Mesothelial cell of epicardium (in vitro differentiated cells): ENCODE measurements at regions not wholly inside any gene's neighbourhood (a gene's known extent, or its start where the extent isn't known, plus 50 kb on each side); places are given as distances from the start of the nearest gene placed in this dataset.
A peak's percentile ranks its signal among the peaks of the same experiment; 100 is the strongest.

Source experiments
- DNase-seq, 2 experiments: peaks; one replicate each; pipeline ENCODE4 v3.0.0; 2021; ENCODE audit warnings: low spot score in 2 of 2; ENCODE audit not compliant: unreplicated experiment in 2 of 2
- H3K27ac Mint-ChIP-seq: 2 replicates; pipeline ENCODE4 v1.8.0; 2021; ENCODE audit warnings: mixed read lengths
- H3K27me3 Mint-ChIP-seq: 2 replicates; pipeline ENCODE4 v1.8.0; 2021; ENCODE audit warnings: low read depth, mixed read lengths
- H3K36me3 Mint-ChIP-seq: 2 replicates; pipeline ENCODE4 v1.8.0; 2021; ENCODE audit warnings: mixed read lengths
- H3K4me1 Mint-ChIP-seq: 2 replicates; pipeline ENCODE4 v1.8.0; 2021; ENCODE audit warnings: mixed read lengths
- H3K4me3 Mint-ChIP-seq: 2 replicates; pipeline ENCODE4 v1.8.0; 2021; ENCODE audit warnings: mild to moderate bottlenecking, moderate library complexity, mixed read lengths
- H3K9me3 Mint-ChIP-seq: 2 replicates; pipeline ENCODE4 v1.8.0; 2021; ENCODE audit warnings: mixed read lengths
- TF ChIP-seq, protein P1 (sequence below): fragments of 200-600 bp; sonication (generic); IDR thresholded peaks from one replicate; pipeline ENCODE4 v1.5.0; 2021; ENCODE audit warnings: antibody characterized with exemption; ENCODE audit not compliant: unreplicated experiment

DNA sequence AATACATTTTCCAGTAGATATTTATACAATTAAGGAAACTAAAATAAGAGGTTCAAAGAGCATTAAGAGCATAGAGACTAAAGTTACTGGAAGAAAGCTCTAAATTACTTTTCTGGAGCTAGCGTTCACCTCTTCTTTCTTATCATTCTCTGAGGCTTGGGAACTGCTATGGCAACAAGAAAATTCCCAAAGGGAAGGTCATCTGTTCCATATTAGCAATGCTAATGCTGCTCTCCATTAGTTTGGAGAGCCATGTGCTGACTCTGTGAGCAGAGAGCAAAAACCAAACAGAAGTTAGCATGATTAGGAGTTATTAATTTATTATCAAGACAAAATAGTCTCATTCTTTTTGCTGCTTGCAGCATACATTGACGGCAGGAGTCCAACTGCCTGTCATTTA lies 143.1 kb upstream of the SLC16A7 start:
- Mint-ChIP-seq H3K9me3 (peaks cover 6% of the 10 kb centered on the region), H3K36me3 (no peaks in the 10 kb centered on the region), H3K27ac (peak overlapping the region; percentile 20), H3K4me3 (no peak overlapping the region), H3K4me1 (peaks cover 11% of the 10 kb centered on the region), H3K27me3 (no peaks in the 10 kb centered on the region)
- no peak for DNase-seq
- TF ChIP-seq, protein P1, sequence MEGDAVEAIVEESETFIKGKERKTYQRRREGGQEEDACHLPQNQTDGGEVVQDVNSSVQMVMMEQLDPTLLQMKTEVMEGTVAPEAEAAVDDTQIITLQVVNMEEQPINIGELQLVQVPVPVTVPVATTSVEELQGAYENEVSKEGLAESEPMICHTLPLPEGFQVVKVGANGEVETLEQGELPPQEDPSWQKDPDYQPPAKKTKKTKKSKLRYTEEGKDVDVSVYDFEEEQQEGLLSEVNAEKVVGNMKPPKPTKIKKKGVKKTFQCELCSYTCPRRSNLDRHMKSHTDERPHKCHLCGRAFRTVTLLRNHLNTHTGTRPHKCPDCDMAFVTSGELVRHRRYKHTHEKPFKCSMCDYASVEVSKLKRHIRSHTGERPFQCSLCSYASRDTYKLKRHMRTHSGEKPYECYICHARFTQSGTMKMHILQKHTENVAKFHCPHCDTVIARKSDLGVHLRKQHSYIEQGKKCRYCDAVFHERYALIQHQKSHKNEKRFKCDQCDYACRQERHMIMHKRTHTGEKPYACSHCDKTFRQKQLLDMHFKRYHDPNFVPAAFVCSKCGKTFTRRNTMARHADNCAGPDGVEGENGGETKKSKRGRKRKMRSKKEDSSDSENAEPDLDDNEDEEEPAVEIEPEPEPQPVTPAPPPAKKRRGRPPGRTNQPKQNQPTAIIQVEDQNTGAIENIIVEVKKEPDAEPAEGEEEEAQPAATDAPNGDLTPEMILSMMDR: no peak

DNA sequence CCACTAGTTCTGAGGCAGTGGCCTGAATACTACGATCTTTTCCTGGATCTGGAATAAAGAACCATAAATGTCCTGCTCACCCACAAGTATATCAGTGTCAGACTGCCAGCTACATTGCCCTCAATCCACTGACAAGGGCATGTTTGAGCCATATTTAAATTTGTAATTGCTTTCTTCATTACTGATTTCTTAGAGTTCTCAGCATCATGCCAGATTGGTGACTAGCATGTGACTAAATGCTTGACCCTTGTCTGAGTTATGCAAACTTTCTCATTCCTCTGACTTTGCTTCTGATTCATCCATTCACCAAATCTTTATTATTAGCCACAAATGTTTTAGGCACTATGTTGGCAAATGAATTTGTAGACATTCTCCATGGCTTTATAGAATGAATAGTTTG lies 143.6 kb upstream of the SLC16A7 start:
- peaks cover 11% of the 10 kb centered on the region for H3K4me1 Mint-ChIP-seq
- TF ChIP-seq, protein P1: no peak
- H3K4me3 Mint-ChIP-seq: no peak overlapping the region
- H3K36me3 Mint-ChIP-seq: no peaks in the 10 kb centered on the region
- peak overlapping the region; percentile 20 for H3K27ac Mint-ChIP-seq
- H3K27me3 Mint-ChIP-seq: no peaks in the 10 kb centered on the region
- peaks cover 6% of the 10 kb centered on the region for H3K9me3 Mint-ChIP-seq
- DNase-seq: no peak

DNA sequence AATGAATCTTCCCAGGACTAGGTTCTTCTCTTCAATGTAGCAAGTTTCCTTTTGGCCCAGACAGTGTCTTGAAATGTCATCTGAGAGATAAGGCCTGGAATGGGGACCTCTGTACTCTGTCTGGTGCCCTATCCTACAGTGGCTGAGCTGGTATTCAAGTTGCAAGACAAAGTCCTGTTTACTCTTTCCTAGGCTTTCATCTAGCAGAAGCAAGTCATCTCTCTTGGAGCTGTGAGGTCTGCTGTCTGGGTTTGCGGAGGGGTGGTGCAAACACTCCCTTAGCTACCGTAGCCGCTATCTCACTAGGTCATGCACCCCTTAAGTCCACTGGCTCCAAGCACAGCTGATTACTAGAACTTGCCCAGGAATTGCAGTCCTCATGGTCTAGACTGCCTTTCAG lies 149.7 kb upstream of the SLC16A7 start:
- no peaks in the 10 kb centered on the region for H3K36me3 Mint-ChIP-seq
- no peak overlapping the region for H3K27ac Mint-ChIP-seq
- no peaks in the 10 kb centered on the region for H3K27me3 Mint-ChIP-seq
- H3K9me3 Mint-ChIP-seq: peaks cover 21% of the 10 kb centered on the region
- no peak for DNase-seq
- H3K4me1 Mint-ChIP-seq: peaks cover 2% of the 10 kb centered on the region
- TF ChIP-seq, protein P1: no peak
- H3K4me3 Mint-ChIP-seq: no peak overlapping the region

- Mint-ChIP-seq H3K9me3 (peaks cover 29% of the 10 kb centered on the region), H3K27me3 (no peaks in the 10 kb centered on the region), H3K27ac (no peak overlapping the region), H3K36me3 (peaks cover 5% of the 10 kb centered on the region), H3K4me1 (peaks cover 2% of the 10 kb centered on the region), H3K4me3 (no peak overlapping the region)
- no peak for DNase-seq
- TF ChIP-seq, protein P1: no peak
Observed at GRCh38 chr12:59444932-59445331, 150.9 kb upstream of the SLC16A7 start.

GRCh38 chr12:59432057-59432456 lies 163.8 kb upstream of the SLC16A7 start:
- no peaks in the 10 kb centered on the region for H3K27me3 Mint-ChIP-seq
- TF ChIP-seq, protein P1: no peak
- no peaks in the 10 kb centered on the region for H3K36me3 Mint-ChIP-seq

DNA sequence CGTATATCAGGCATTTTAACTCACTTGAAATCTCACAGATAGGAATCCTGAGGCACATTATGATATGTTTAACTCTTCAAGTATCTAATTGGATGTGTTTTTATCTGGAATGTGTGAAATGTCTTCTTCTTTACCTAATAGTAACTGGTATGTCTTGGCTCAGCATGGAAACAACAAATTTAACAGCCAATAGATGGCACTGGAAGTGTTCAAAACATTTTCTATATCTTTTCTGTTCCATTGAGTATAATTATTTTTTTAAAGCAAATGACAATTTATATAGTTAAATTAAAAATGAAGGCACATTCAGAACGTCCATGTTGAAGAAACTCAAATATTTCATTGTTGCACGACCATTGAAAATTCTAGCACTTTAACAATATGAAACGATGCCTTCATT lies 164.6 kb upstream of the SLC16A7 start:
- H3K4me3 Mint-ChIP-seq: no peak overlapping the region
- no peaks in the 10 kb centered on the region for H3K36me3 Mint-ChIP-seq
- H3K4me1 Mint-ChIP-seq: no peaks in the 10 kb centered on the region
- TF ChIP-seq, protein P1: no peak
- no peak overlapping the region for H3K27ac Mint-ChIP-seq
- no peaks in the 10 kb centered on the region for H3K27me3 Mint-ChIP-seq
- no peaks in the 10 kb centered on the region for H3K9me3 Mint-ChIP-seq
- no peak for DNase-seq

More at GRCh38 chr12:59432057-59432456, 163.8 kb upstream of the SLC16A7 start:
- DNase-seq: no peak
- Mint-ChIP-seq H3K27ac (no peak overlapping the region), H3K4me3 (no peak overlapping the region), H3K4me1 (no peaks in the 10 kb centered on the region), H3K9me3 (no peaks in the 10 kb centered on the region)
